IMR-90 (cell line): ENCODE measurements at regions not wholly inside any gene's neighbourhood (a gene's known extent, or its start where the extent isn't known, plus 50 kb on each side); places are given as distances from the start of the nearest gene placed in this dataset.

Source experiments
- ATAC-seq: fragments of 200-7000 bp; cut with Tn5 transposase; 2 replicates; pipeline ENCODE4 v1.9.1; 2020; ENCODE audit warnings: low read depth, mild to moderate bottlenecking, moderate library complexity
- BruUV-seq: library from RNA; stranded (reverse); fragments of 400-500 nt; replicated peaks from 2 replicates; lab custom pipeline; 2021; lab: Mats Ljungman, UMichigan
- CTCF ChIA-PET: fragments of 300-600 bp; formaldehyde crosslinking; extraction: SDS; loops from one replicate; lab custom pipeline; 2021; ENCODE audit warnings: antibody characterized with exemption; lab: Yijun Ruan, JAX
- POLR2A ChIA-PET: fragments of 300-600 bp; sonication (Branson Sonifier 250); formaldehyde crosslinking; loops from one replicate; lab custom pipeline; 2022; ENCODE audit warnings: antibody characterized with exemption; ENCODE audit not compliant: unreplicated experiment; lab: Charles Lee
- DNase-seq: peaks from one replicate; pipeline ENCODE4 v3.0.0; 2013
- H2AFZ ChIP-seq: replicated peaks from 2 replicates; pipeline ENCODE3; 2013; ENCODE audit warnings: low read length, mild to moderate bottlenecking; ENCODE audit not compliant: poor library complexity
- H2AK5ac ChIP-seq: 2 replicates; pipeline ENCODE4 v1.6.1; 2013; ENCODE audit warnings: low read depth, low read length, inconsistent platforms
- H2AK9ac ChIP-seq: replicated peaks from 2 replicates; pipeline ENCODE3; 2013; ENCODE audit warnings: mild to moderate bottlenecking, low read depth, low read length, moderate library complexity; ENCODE audit not compliant: poor library complexity
- H2BK120ac ChIP-seq: 2 replicates; pipeline ENCODE4 v1.6.1; 2013; ENCODE audit warnings: low read depth, low read length, inconsistent platforms
- H2BK15ac ChIP-seq: 3 replicates; pipeline ENCODE4 v1.6.1; 2013; ENCODE audit warnings: low read depth, low read length, inconsistent platforms
- H2BK20ac ChIP-seq: 2 replicates; pipeline ENCODE4 v1.6.1; 2013; ENCODE audit warnings: low read depth, mild to moderate bottlenecking, inconsistent platforms, low read length, moderate library complexity
- H2BK5ac ChIP-seq: 2 replicates; pipeline ENCODE4 v1.6.1; 2013; ENCODE audit warnings: mild to moderate bottlenecking, low read depth, low read length, inconsistent platforms; ENCODE audit not compliant: poor library complexity, severe bottlenecking
- H3K14ac ChIP-seq: replicated peaks from 2 replicates; pipeline ENCODE4 v1.6.1; 2013; ENCODE audit warnings: low read depth, low read length, inconsistent platforms
- H3K18ac ChIP-seq: 2 replicates; pipeline ENCODE4 v1.6.1; 2013; ENCODE audit warnings: low read depth, low read length, control low read depth
- H3K23ac ChIP-seq: 2 replicates; pipeline ENCODE4 v1.6.1; 2013; ENCODE audit warnings: low read depth, low read length, inconsistent platforms
- H3K27ac ChIP-seq: 2 replicates; pipeline ENCODE4 v1.5.1; 2013; ENCODE audit warnings: mild to moderate bottlenecking, control low read depth, low read length; ENCODE audit not compliant: insufficient read depth
- H3K27me3 ChIP-seq: 2 replicates; pipeline ENCODE4 v1.6.1; 2013; ENCODE audit warnings: low read length; ENCODE audit not compliant: control insufficient read depth, insufficient read depth
- H3K36me3 ChIP-seq: 2 replicates; pipeline ENCODE4 v1.6.1; 2013; ENCODE audit warnings: low read length, mixed read lengths; ENCODE audit not compliant: control insufficient read depth, insufficient read depth
- H3K4ac ChIP-seq: 2 replicates; pipeline ENCODE4 v1.6.1; 2013; ENCODE audit warnings: low read depth, low read length, inconsistent platforms
- H3K4me1 ChIP-seq: 2 replicates; pipeline ENCODE4 v1.6.1; 2013; ENCODE audit warnings: low read length, mixed read lengths; ENCODE audit not compliant: control insufficient read depth, insufficient read depth
- H3K4me2 ChIP-seq: 2 replicates; pipeline ENCODE4 v1.6.1; 2013; ENCODE audit warnings: low read depth, mild to moderate bottlenecking, control low read depth, low read length, moderate library complexity
- H3K4me3 ChIP-seq: 2 replicates; pipeline ENCODE4 v1.5.1; 2013; ENCODE audit warnings: low read depth, mild to moderate bottlenecking, control low read depth, low read length, moderate library complexity; ENCODE audit not compliant: insufficient read depth
- H3K56ac ChIP-seq: 2 replicates; pipeline ENCODE4 v1.6.1; 2013; ENCODE audit warnings: low read length, inconsistent platforms; ENCODE audit not compliant: insufficient read depth; ENCODE audit errors: extremely low read depth
- H3K79me1 ChIP-seq, 2 experiments: 2 replicates each; pipeline ENCODE4 v1.6.1; 2013; ENCODE audit warnings: low read length in 2 of 2, inconsistent platforms in 1 of 2, low read depth in 1 of 2
- H3K9ac ChIP-seq: 2 replicates; pipeline ENCODE4 v1.6.1; 2013; ENCODE audit warnings: low read depth, low read length, control low read depth
- H3K9me1 ChIP-seq: 2 replicates; pipeline ENCODE4 v1.6.1; 2013; ENCODE audit warnings: low read length, inconsistent platforms; ENCODE audit not compliant: insufficient read depth
- H3K9me3 ChIP-seq: 2 replicates; pipeline ENCODE4 v1.6.1; 2013; ENCODE audit warnings: low read length; ENCODE audit not compliant: control insufficient read depth, insufficient read depth
- H4K20me1 ChIP-seq: 2 replicates; pipeline ENCODE4 v1.6.1; 2013; ENCODE audit warnings: low read length, inconsistent platforms; ENCODE audit not compliant: insufficient read depth
- H4K5ac ChIP-seq: 2 replicates; pipeline ENCODE4 v1.6.1; 2013; ENCODE audit warnings: mild to moderate bottlenecking, low read depth, low read length, control low read depth
- H4K8ac ChIP-seq, 2 experiments: 2 replicates each; pipeline ENCODE4 v1.6.1; 2013; ENCODE audit warnings: low read depth in 2 of 2, low read length in 2 of 2, control low read depth in 1 of 2, inconsistent platforms in 1 of 2
- H4K91ac ChIP-seq: 2 replicates; pipeline ENCODE4 v1.6.1; 2013; ENCODE audit warnings: low read depth, low read length, inconsistent platforms; ENCODE audit not compliant: insufficient read depth
- CHD1 ChIP-seq: IDR thresholded peaks from 2 replicates; pipeline ENCODE4 v1.6.1; 2012; ENCODE audit warnings: low read depth, low read length, improper control_type of control experiment
- NFE2L2 ChIP-seq: fragments of 150-350 bp; IDR thresholded peaks from 2 replicates; pipeline ENCODE4 v1.6.1; 2016; ENCODE audit warnings: low read depth, mild to moderate bottlenecking, low read length
- RCOR1 ChIP-seq: IDR thresholded peaks from 2 replicates; pipeline ENCODE4 v1.6.1; 2012; ENCODE audit warnings: mild to moderate bottlenecking, low read length, improper control_type of control experiment; ENCODE audit not compliant: insufficient replicate concordance
- WGBS, 2 experiments: methylation state at CpG; one replicate each; pipeline versions ENCODE4 v1.1.5 to v1.1.7; 2013; ENCODE audit warnings: missing lambda C conversion rate in 2 of 2; ENCODE audit not compliant: insufficient read length in 1 of 2; ENCODE audit errors: extremely low coverage in 2 of 2; 5-methylcytosine and 5-hydroxymethylcytosine counted together
- dilution Hi-C: fragments of 300-500 bp; cut with HindIII; formaldehyde crosslinking; loops from one replicate; pipeline ENCODE4 v1.14.3; 2018; ENCODE audit warnings: low sequenced_read_pairs; ENCODE audit not compliant: unreplicated experiment
- in situ Hi-C: fragments of 300-500 bp; cut with MboI; formaldehyde crosslinking; loops from 3 replicates; pipeline ENCODE4 v1.14.3; 2019; ENCODE audit warnings: low sequenced_read_pairs, inconsistent platforms, mixed read lengths
- intact Hi-C: fragments of 100-400 bp; cut with micrococcal nuclease; formaldehyde crosslinking; loops from 2 replicates; pipeline ENCODE4 v1.10.0; 2022

- no peak for ATAC-seq
- no peak overlapping the region for H4K91ac ChIP-seq
- H3K56ac ChIP-seq: no peak overlapping the region
- no peak overlapping the region for H3K18ac ChIP-seq
- H3K23ac ChIP-seq: no peak overlapping the region
- H2AFZ ChIP-seq: no peak overlapping the region
- no peak overlapping the region for H2BK120ac ChIP-seq
- no peak for DNase-seq
- H3K14ac ChIP-seq: no peak overlapping the region
- no peak overlapping the region for H2BK20ac ChIP-seq
- H3K9me1 ChIP-seq: no peaks in the 10 kb centered on the region
- H3K79me1 ChIP-seq: no peaks in the 10 kb centered on the region
- no peaks in the 10 kb centered on the region for H3K36me3 ChIP-seq
- CTCF ChIA-PET: no interaction called here
- POLR2A ChIA-PET: no interaction called here
- no peak overlapping the region for H2BK15ac ChIP-seq
- no TSS peak for BruUV-seq
- no peak overlapping the region for H3K9ac ChIP-seq
- TF ChIP-seq RCOR1: no peak
- no peak for TF ChIP-seq CHD1
- TF ChIP-seq NFE2L2: no peak
- no peaks in the 10 kb centered on the region for H3K4me1 ChIP-seq
- no peak overlapping the region for H2AK5ac ChIP-seq
- no peaks in the 10 kb centered on the region for H4K20me1 ChIP-seq
- H3K9me3 ChIP-seq: peaks cover 5% of the 10 kb centered on the region
- no peaks in the 10 kb centered on the region for H3K27me3 ChIP-seq
- H2BK5ac ChIP-seq: no peak overlapping the region
- intact Hi-C loops (no loop called here), in situ Hi-C loops (no loop called here), dilution Hi-C loops (no loop called here)
- no peak overlapping the region for H3K27ac ChIP-seq
- no peak overlapping the region for H3K4me3 ChIP-seq
- WGBS, 2 experiments: no CpG with 5 or more reads among the region's 4 CpGs
- no peak overlapping the region for H3K4me2 ChIP-seq
- H3K4ac ChIP-seq: no peak overlapping the region
- no peak overlapping the region for H2AK9ac ChIP-seq
- H4K8ac ChIP-seq: no peak overlapping the region
- H4K5ac ChIP-seq: no peak overlapping the region
Measured at GRCh38 chr10:6309816-6310215, 107.1 kb downstream of the PFKFB3 start.
